ENCODE measurements at regions not wholly inside any gene's neighbourhood (a gene's known extent, or its start where the extent isn't known, plus 50 kb on each side); places are given as distances from the start of the nearest gene placed in this dataset.

DNA sequence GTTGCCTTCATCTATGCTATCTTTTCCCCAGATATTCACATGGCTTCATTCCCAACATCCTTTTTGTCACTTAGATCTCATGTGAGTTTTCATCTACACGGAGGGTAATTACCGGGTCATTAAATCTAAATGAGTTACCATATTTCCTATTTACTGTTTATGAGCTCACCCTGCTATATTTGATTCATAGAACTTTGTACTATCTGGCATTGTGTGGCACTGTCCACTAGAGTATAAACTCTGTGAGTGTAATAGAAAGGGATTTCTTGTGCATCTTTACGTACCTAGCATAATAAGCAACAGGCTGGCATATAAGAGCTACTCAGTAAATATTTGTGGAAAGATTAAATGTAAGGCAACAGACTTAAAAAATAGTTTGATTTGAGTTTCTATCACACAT lies 86.1 kb upstream of the LMO3 start:
- TF ChIP-seq POLR2A (IDR thresholded peaks at IDR 0.05) = no peak
- no peak for TF ChIP-seq POLR2AphosphoS5 (IDR thresholded peaks at IDR 0.05)
- TF ChIP-seq, protein P1, sequence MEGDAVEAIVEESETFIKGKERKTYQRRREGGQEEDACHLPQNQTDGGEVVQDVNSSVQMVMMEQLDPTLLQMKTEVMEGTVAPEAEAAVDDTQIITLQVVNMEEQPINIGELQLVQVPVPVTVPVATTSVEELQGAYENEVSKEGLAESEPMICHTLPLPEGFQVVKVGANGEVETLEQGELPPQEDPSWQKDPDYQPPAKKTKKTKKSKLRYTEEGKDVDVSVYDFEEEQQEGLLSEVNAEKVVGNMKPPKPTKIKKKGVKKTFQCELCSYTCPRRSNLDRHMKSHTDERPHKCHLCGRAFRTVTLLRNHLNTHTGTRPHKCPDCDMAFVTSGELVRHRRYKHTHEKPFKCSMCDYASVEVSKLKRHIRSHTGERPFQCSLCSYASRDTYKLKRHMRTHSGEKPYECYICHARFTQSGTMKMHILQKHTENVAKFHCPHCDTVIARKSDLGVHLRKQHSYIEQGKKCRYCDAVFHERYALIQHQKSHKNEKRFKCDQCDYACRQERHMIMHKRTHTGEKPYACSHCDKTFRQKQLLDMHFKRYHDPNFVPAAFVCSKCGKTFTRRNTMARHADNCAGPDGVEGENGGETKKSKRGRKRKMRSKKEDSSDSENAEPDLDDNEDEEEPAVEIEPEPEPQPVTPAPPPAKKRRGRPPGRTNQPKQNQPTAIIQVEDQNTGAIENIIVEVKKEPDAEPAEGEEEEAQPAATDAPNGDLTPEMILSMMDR (IDR thresholded peaks at IDR 0.05) = no peak

Measured in transverse colon (tissue), 4 donors.